Natural killer cell (primary cell): ENCODE measurements at regions not wholly inside any gene's neighbourhood (a gene's known extent, or its start where the extent isn't known, plus 50 kb on each side); places are given as distances from the start of the nearest gene placed in this dataset.

Experiments used
- ATAC-seq, 3 donors: fragments of 150-1000 bp in 2 of 3; fragments of 200-7000 bp in 1 of 3; cut with Tn5 transposase; 1 replicate in 1 of 3; 2 replicates in 2 of 3; pipeline ENCODE4 v1.10.0; 2021; ENCODE audit warnings: mild to moderate bottlenecking in 2 of 3, moderate library complexity in 2 of 3
- DNase-seq, 2 donors: peaks; one replicate each; pipeline versions ENCODE4 v3.0.0 to v3.0.0-alpha.2; 2013 to 2021; ENCODE audit warnings: mixed read lengths in 1 of 2
- H3K27ac ChIP-seq: one replicate; pipeline ENCODE4 v1.5.1; 2013; ENCODE audit warnings: mild to moderate bottlenecking, low read length
- H3K27me3 ChIP-seq: one replicate; pipeline ENCODE4 v1.6.1; 2013; ENCODE audit warnings: low read length; ENCODE audit not compliant: control insufficient read depth, insufficient read depth
- H3K36me3 ChIP-seq: one replicate; pipeline ENCODE4 v1.6.1; 2013; ENCODE audit warnings: low read length; ENCODE audit not compliant: control insufficient read depth, insufficient read depth
- H3K4me1 ChIP-seq: one replicate; pipeline ENCODE4 v1.6.1; 2013; ENCODE audit warnings: low read length; ENCODE audit not compliant: control insufficient read depth, insufficient read depth
- H3K4me3 ChIP-seq: one replicate; pipeline ENCODE4 v1.5.1; 2013; ENCODE audit warnings: low read length
- H3K9me3 ChIP-seq: one replicate; pipeline ENCODE4 v1.6.1; 2013; ENCODE audit warnings: low read length; ENCODE audit not compliant: control insufficient read depth, insufficient read depth
- H3K27ac Mint-ChIP-seq, 2 donors: one replicate each; pipeline ENCODE4 v1.8.0; 2022; ENCODE audit warnings: mild to moderate bottlenecking in 2 of 2, mixed read lengths in 2 of 2, moderate library complexity in 1 of 2
- H3K27me3 Mint-ChIP-seq, 2 donors: one replicate each; pipeline ENCODE4 v1.8.0; 2022; ENCODE audit warnings: low read depth in 2 of 2, mixed read lengths in 2 of 2
- H3K36me3 Mint-ChIP-seq: one replicate; pipeline ENCODE4 v1.8.0; 2022; ENCODE audit warnings: mixed read lengths
- H3K4me1 Mint-ChIP-seq, 2 donors: one replicate each; pipeline ENCODE4 v1.8.0; 2022; ENCODE audit warnings: mixed read lengths in 2 of 2
- H3K4me3 Mint-ChIP-seq: one replicate; pipeline ENCODE4 v1.8.0; 2022; ENCODE audit warnings: mild to moderate bottlenecking, moderate library complexity, mixed read lengths
- H3K9me3 Mint-ChIP-seq, 2 donors: one replicate each; pipeline ENCODE4 v1.8.0; 2022; ENCODE audit warnings: mixed read lengths in 2 of 2
- CTCF ChIP-seq: fragments of 200-600 bp; IDR thresholded peaks from one replicate; pipeline ENCODE4 v1.8.0; 2022; ENCODE audit warnings: antibody characterized with exemption
- WGBS: methylation state at CpG from one replicate; pipeline ENCODE4 v1.1.7; 2013; ENCODE audit warnings: missing lambda C conversion rate; ENCODE audit not compliant: insufficient coverage; 5-methylcytosine and 5-hydroxymethylcytosine counted together
- intact Hi-C: fragments of 100-400 bp; cut with micrococcal nuclease; formaldehyde crosslinking; loops from one replicate; pipeline ENCODE4 v1.14.2; 2022

- peaks cover 8% of the 10 kb centered on the region for H3K36me3 Mint-ChIP-seq
- no peak overlapping the region for H3K4me3 ChIP-seq
- H3K4me3 Mint-ChIP-seq: no peak overlapping the region
- no peaks in the 10 kb centered on the region for H3K9me3 ChIP-seq
- H3K27me3 ChIP-seq: peaks cover 1% of the 10 kb centered on the region
- WGBS: 33% methylated on average over 1 of the region's 1 CpG
- intact Hi-C loops: no loop called here
- H3K9me3 Mint-ChIP-seq: peaks cover 0 to 3% of the 10 kb centered on the region in 2 donors
- H3K4me1 ChIP-seq: no peaks in the 10 kb centered on the region
- no peaks in the 10 kb centered on the region for H3K36me3 ChIP-seq
- DNase-seq (no peak), ATAC-seq (no peak)
- TF ChIP-seq CTCF: no peak
- H3K27me3 Mint-ChIP-seq: peaks cover 0 to 9% of the 10 kb centered on the region in 2 donors
- no peak overlapping the region for H3K27ac ChIP-seq
- H3K27ac Mint-ChIP-seq: no peak overlapping the region
- no peaks in the 10 kb centered on the region for H3K4me1 Mint-ChIP-seq
These were observed 91.4 kb downstream of the JRKL start for GRCh38 chr11:96481204-96481603.

- no peaks in the 10 kb centered on the region for H3K4me1 Mint-ChIP-seq
- no peak for ATAC-seq
- intact Hi-C loops: no loop called here
- Histone ChIP-seq H3K27ac (no peak overlapping the region), H3K9me3 (no peaks in the 10 kb centered on the region), H3K4me1 (no peaks in the 10 kb centered on the region), H3K36me3 (no peaks in the 10 kb centered on the region), H3K4me3 (no peak overlapping the region), H3K27me3 (peaks cover 3% of the 10 kb centered on the region)
- no peak overlapping the region for H3K27ac Mint-ChIP-seq
- no peak for TF ChIP-seq CTCF
- peaks cover 0 to 2% of the 10 kb centered on the region in 2 donors for H3K9me3 Mint-ChIP-seq
- H3K36me3 Mint-ChIP-seq: peaks cover 2% of the 10 kb centered on the region
- no peak overlapping the region for H3K4me3 Mint-ChIP-seq
- WGBS: 60% methylated on average over 1 of the region's 1 CpG
- H3K27me3 Mint-ChIP-seq: peaks cover 0 to 9% of the 10 kb centered on the region in 2 donors
- DNase-seq: no peak
These were observed 92.0 kb downstream of the JRKL start for GRCh38 chr11:96481771-96482170.

- no peak for TF ChIP-seq CTCF
- peaks cover 0 to 9% of the 10 kb centered on the region in 2 donors for H3K27me3 Mint-ChIP-seq
- peaks cover 1% of the 10 kb centered on the region for H3K9me3 ChIP-seq
- ATAC-seq (no peak), DNase-seq (no peak)
- no peak overlapping the region for H3K4me3 Mint-ChIP-seq
- H3K36me3 ChIP-seq: no peaks in the 10 kb centered on the region
- no peak overlapping the region for H3K4me3 ChIP-seq
- whole genome bisulfite sequencing: 91% methylated on average over 1 of the region's 2 CpGs
- no peak overlapping the region for H3K27ac Mint-ChIP-seq
- H3K27me3 ChIP-seq: peaks cover 3% of the 10 kb centered on the region
- no peaks in the 10 kb centered on the region for H3K4me1 ChIP-seq
- H3K36me3 Mint-ChIP-seq: no peaks in the 10 kb centered on the region
- no peaks in the 10 kb centered on the region for H3K4me1 Mint-ChIP-seq
- intact Hi-C loops: no loop called here
- no peak overlapping the region for H3K27ac ChIP-seq
- peaks cover 0 to 2% of the 10 kb centered on the region in 2 donors for H3K9me3 Mint-ChIP-seq
These were observed 92.4 kb downstream of the JRKL start for GRCh38 chr11:96482193-96482592.

GRCh38 chr11:96483374-96483955, 93.7 kb downstream of the JRKL start:
- ATAC-seq: no peak
- intact Hi-C loops: no loop called here
- no peak overlapping the region for H3K4me3 ChIP-seq

More at GRCh38 chr11:96483374-96483955, 93.7 kb downstream of the JRKL start:
- peaks cover 4% of the 10 kb centered on the region for H3K9me3 ChIP-seq
- H3K9me3 Mint-ChIP-seq: peaks cover 0 to 2% of the 10 kb centered on the region in 2 donors
- peaks cover 3% of the 10 kb centered on the region for H3K27me3 ChIP-seq
- TF ChIP-seq CTCF: no peak
- no peak overlapping the region for H3K27ac ChIP-seq
- no peaks in the 10 kb centered on the region for H3K4me1 ChIP-seq
- H3K36me3 ChIP-seq: no peaks in the 10 kb centered on the region
- no peak overlapping the region for H3K27ac Mint-ChIP-seq
- peaks cover 3 to 9% of the 10 kb centered on the region in 2 donors for H3K27me3 Mint-ChIP-seq
- no peaks in the 10 kb centered on the region for H3K4me1 Mint-ChIP-seq
- H3K36me3 Mint-ChIP-seq: no peaks in the 10 kb centered on the region
- no peak for DNase-seq
- H3K4me3 Mint-ChIP-seq: no peak overlapping the region
